HL-60 (cell line): ENCODE measurements at regions not wholly inside any gene's neighbourhood (a gene's known extent, or its start where the extent isn't known, plus 50 kb on each side); places are given as distances from the start of the nearest gene placed in this dataset.

Source experiments
- DNase-seq, 2 experiments: peaks; one replicate each; pipeline ENCODE4 v3.0.0-alpha.2; 2010 to 2020; ENCODE audit warnings: low read depth in 1 of 2, low spot score in 1 of 2
- H3K27ac ChIP-seq: fragments of 250-450 bp; sonication (Bioruptor Pico); replicated peaks from 2 replicates; pipeline ENCODE4 v1.5.1; 2020; ENCODE audit warnings: mild to moderate bottlenecking, moderate library complexity
- H3K27me3 ChIP-seq: fragments of 250-450 bp; sonication (Bioruptor Pico); 2 replicates; pipeline ENCODE4 v1.5.1; 2021; ENCODE audit warnings: mild to moderate bottlenecking, moderate library complexity; ENCODE audit not compliant: insufficient read depth, poor library complexity, severe bottlenecking
- H3K4me3 ChIP-seq: replicated peaks from 2 replicates; pipeline ENCODE4 v1.5.1; 2011; ENCODE audit warnings: mild to moderate bottlenecking, control low read depth, low read length; ENCODE audit not compliant: insufficient read depth
- CTCF ChIP-seq: IDR thresholded peaks from one replicate; pipeline ENCODE4 v1.5.1; 2011; ENCODE audit warnings: low read length, control low read depth, inconsistent platforms; ENCODE audit not compliant: insufficient read depth
- GABPA ChIP-seq: IDR thresholded peaks from 2 replicates; pipeline ENCODE4 v1.6.1; 2012; ENCODE audit warnings: low read depth
- POLR2AphosphoS5 ChIP-seq: IDR thresholded peaks from 2 replicates; pipeline ENCODE4 v1.6.1; 2012; ENCODE audit warnings: low read depth
- SPI1 ChIP-seq: IDR thresholded peaks from 2 replicates; pipeline ENCODE4 v1.6.1; 2012; ENCODE audit warnings: low read depth, mild to moderate bottlenecking, borderline replicate concordance
- TF ChIP-seq, protein P1 (sequence below): IDR thresholded peaks from 2 replicates; pipeline ENCODE4 v1.6.1; 2012; ENCODE audit warnings: low read depth; ENCODE audit not compliant: insufficient replicate concordance

DNA sequence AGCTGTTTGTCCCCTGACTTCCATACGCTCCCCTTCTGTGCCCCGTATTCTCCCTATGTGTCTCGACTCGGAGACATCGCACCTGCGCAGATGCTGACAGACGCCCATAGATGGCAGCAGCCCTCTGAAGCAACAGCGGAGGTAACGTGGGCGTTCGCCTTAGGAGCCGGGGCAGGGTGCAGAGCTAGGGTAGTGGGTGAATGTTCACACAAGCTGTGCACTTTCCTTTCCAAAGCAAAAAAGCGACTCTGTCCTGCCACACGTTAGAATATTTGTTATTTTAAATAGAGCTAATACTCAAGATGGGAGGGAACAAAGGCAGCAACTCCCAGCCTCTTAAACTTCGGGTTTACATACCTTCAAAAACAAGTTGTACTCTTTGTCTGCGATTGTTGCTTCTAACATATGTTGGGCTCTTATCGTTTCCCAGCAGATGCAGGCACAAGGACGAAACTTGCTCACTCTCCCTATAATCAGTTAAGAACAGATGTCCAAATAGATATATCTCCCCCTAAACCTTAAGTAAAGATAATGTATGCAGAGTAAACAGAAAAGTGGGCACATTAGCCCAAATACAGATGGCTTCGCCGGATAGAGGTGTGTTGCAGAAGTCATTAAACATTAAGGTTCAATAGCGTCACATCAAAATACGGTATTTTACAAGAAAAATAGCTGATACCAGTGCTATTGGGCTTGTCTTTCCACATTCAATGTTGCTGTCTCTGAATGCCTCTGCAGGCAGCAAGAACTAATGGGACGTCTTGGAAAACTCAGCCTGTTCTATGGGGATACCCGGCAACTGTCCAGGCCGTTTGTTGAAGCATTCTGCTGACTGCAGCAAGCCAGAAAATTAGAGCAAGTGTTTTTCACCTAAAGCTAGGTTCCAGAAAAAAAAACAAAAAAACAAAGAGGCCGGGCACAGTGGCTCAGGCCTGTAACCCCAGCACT is 340.3 kb upstream of the PRKCQ start:
- no peak overlapping the region for H3K4me3 ChIP-seq
- peak in 1 of 2 experiments; percentile 75 for DNase-seq
- no peaks in the 10 kb centered on the region for H3K27me3 ChIP-seq
- H3K27ac ChIP-seq = peak overlapping the region; percentile 26; the same call in 1 of the 2 replicates
- TF ChIP-seq CTCF = peak; percentile 34
- no peak for TF ChIP-seq SPI1

DNA sequence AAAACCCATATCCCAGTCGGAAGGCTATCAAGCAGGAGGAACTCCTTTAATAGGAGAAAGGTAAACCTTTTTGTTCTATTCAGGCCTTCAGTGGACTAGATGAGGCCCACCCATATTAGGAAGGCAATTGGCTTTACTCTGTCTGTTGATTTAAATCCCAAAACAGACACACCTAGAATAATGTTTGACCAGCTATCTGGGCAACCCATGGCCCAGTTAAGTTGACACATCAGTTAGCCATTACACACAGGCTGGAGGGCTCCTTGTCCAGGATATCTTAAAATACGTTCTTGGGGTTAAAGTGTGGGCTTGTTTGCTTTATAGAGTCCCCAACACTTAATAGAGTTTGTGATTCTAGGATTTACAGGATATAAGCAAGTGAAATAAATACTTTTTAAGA is 339.0 kb upstream of the PRKCQ start:
- DNase-seq = no peak
- TF ChIP-seq CTCF (no peak), POLR2AphosphoS5 (no peak), GABPA (no peak), SPI1 (no peak)
- TF ChIP-seq, protein P1, sequence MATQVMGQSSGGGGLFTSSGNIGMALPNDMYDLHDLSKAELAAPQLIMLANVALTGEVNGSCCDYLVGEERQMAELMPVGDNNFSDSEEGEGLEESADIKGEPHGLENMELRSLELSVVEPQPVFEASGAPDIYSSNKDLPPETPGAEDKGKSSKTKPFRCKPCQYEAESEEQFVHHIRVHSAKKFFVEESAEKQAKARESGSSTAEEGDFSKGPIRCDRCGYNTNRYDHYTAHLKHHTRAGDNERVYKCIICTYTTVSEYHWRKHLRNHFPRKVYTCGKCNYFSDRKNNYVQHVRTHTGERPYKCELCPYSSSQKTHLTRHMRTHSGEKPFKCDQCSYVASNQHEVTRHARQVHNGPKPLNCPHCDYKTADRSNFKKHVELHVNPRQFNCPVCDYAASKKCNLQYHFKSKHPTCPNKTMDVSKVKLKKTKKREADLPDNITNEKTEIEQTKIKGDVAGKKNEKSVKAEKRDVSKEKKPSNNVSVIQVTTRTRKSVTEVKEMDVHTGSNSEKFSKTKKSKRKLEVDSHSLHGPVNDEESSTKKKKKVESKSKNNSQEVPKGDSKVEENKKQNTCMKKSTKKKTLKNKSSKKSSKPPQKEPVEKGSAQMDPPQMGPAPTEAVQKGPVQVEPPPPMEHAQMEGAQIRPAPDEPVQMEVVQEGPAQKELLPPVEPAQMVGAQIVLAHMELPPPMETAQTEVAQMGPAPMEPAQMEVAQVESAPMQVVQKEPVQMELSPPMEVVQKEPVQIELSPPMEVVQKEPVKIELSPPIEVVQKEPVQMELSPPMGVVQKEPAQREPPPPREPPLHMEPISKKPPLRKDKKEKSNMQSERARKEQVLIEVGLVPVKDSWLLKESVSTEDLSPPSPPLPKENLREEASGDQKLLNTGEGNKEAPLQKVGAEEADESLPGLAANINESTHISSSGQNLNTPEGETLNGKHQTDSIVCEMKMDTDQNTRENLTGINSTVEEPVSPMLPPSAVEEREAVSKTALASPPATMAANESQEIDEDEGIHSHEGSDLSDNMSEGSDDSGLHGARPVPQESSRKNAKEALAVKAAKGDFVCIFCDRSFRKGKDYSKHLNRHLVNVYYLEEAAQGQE = no peak
- Histone ChIP-seq H3K27me3 (no peaks in the 10 kb centered on the region), H3K27ac (no peak overlapping the region), H3K4me3 (no peak overlapping the region)

DNA sequence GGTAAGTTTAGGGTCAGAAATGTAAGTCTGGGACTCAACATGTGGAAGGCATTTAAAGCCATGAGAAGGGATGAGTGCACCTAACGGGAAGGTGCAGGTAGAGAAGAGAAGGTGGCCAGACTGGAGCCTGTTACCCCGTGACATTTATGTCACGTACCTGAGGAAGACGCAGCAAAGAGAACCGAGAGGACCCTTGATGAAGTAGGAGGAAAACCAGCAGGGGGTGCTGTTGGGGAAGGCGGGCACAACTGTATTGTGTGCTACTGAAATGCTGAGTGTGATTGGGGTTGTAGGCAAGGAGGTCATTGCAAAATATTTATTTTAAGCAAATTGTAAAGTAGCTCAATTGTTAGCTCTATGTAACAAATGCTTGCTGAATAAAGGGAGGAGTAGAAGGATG is 338.2 kb upstream of the PRKCQ start:
- H3K27ac ChIP-seq = no peak overlapping the region
- DNase-seq = peak in 1 of 2 experiments; percentile 32
- TF ChIP-seq SPI1 = no peak
- TF ChIP-seq CTCF = no peak
- no peak for TF ChIP-seq GABPA
- TF ChIP-seq, protein P1 = no peak
- TF ChIP-seq POLR2AphosphoS5 = no peak
- H3K27me3 ChIP-seq = no peaks in the 10 kb centered on the region
- no peak overlapping the region for H3K4me3 ChIP-seq
